ENCODE measurements at regions not wholly inside any gene's neighbourhood (a gene's known extent, or its start where the extent isn't known, plus 50 kb on each side); places are given as distances from the start of the nearest gene placed in this dataset.
"Not testable (repeated sequence)": the region's sequence is repeated elsewhere in the genome, so short reads cannot be mapped to it uniquely, and the experiment has no call there.

- no peak for DNase-seq
Observed at GRCh38 chr5:12625667-12626263, 721.5 kb upstream of the CTNND2 start.

GRCh38 chr5:12624776-12625560 lies 720.7 kb upstream of the CTNND2 start:
- DNase-seq, result no peak

GRCh38 chr5:12623408-12623807 lies 719.2 kb upstream of the CTNND2 start:
- DNase-seq, result no peak

- DNase-seq, result no peak
Observed at GRCh38 chr5:12616093-12616492, 711.8 kb upstream of the CTNND2 start.

GRCh38 chr5:12615141-12615820 lies 711.0 kb upstream of the CTNND2 start:
- no peak for DNase-seq

- DNase-seq, result no peak
Observed at GRCh38 chr5:12614608-12615007, 710.4 kb upstream of the CTNND2 start.

GRCh38 chr5:12611132-12611531 lies 706.9 kb upstream of the CTNND2 start:
- no peak for DNase-seq

GRCh38 chr5:12607817-12608216 lies 703.6 kb upstream of the CTNND2 start:
- DNase-seq, result not testable (repeated sequence)

- no peak for DNase-seq
Observed at GRCh38 chr5:12592228-12592627, 688.0 kb upstream of the CTNND2 start.

- no peak for DNase-seq
Observed at GRCh38 chr5:12586406-12586805, 682.2 kb upstream of the CTNND2 start.

GRCh38 chr5:12578803-12579202 lies 674.6 kb upstream of the CTNND2 start:
- not testable (repeated sequence) for DNase-seq

- not testable (repeated sequence) for DNase-seq
Observed at GRCh38 chr5:12576953-12577352, 672.7 kb upstream of the CTNND2 start.

GRCh38 chr5:12574298-12575093 lies 670.2 kb upstream of the CTNND2 start:
- DNase-seq, result not testable (repeated sequence)

- not testable (repeated sequence) for DNase-seq
Observed at GRCh38 chr5:12573916-12574297, 669.7 kb upstream of the CTNND2 start.

- no peak for DNase-seq
Observed at GRCh38 chr5:12570688-12571087, 666.4 kb upstream of the CTNND2 start.

- DNase-seq, result no peak
Observed at GRCh38 chr5:12566441-12566840, 662.2 kb upstream of the CTNND2 start.

- DNase-seq, result no peak
Observed at GRCh38 chr5:12557012-12557411, 652.8 kb upstream of the CTNND2 start.

GRCh38 chr5:12526113-12526512 lies 621.9 kb upstream of the CTNND2 start:
- DNase-seq, result no peak

- no peak for DNase-seq
Observed at GRCh38 chr5:12522116-12522515, 617.9 kb upstream of the CTNND2 start.

- not testable (repeated sequence) for DNase-seq
Observed at GRCh38 chr5:12504983-12505382, 600.7 kb upstream of the CTNND2 start.

GRCh38 chr5:12488161-12488560 lies 583.9 kb upstream of the CTNND2 start:
- no peak for DNase-seq

GRCh38 chr5:12480487-12480886 lies 576.2 kb upstream of the CTNND2 start:
- DNase-seq, result no peak

- no peak for DNase-seq
Observed at GRCh38 chr5:12477554-12477953, 573.3 kb upstream of the CTNND2 start.
